MM.1S (cell line): ENCODE measurements at regions not wholly inside any gene's neighbourhood (a gene's known extent, or its start where the extent isn't known, plus 50 kb on each side); places are given as distances from the start of the nearest gene placed in this dataset.

Experiments
- DNase-seq: peaks from one replicate; pipeline ENCODE4 v3.0.0-alpha.2; 2015
- H2AFZ ChIP-seq: fragments of 300-600 bp; sonication (generic); 2 replicates; pipeline ENCODE4 v1.6.0; 2016; ENCODE audit warnings: antibody characterized with exemption, low read length
- H3F3A ChIP-seq: fragments of 300-600 bp; sonication (generic); 2 replicates; pipeline ENCODE4 v1.6.1; 2016; ENCODE audit warnings: mild to moderate bottlenecking, antibody characterized with exemption, low read length, moderate library complexity, mixed read lengths; ENCODE audit not compliant: insufficient read depth
- H3K27ac ChIP-seq: fragments of 300-600 bp; sonication (generic); 2 replicates; pipeline ENCODE4 v1.5.1; 2016; ENCODE audit warnings: mild to moderate bottlenecking, low read length
- H3K27me3 ChIP-seq: fragments of 300-600 bp; sonication (generic); replicated peaks from 2 replicates; pipeline ENCODE4 v1.6.0; 2016; ENCODE audit warnings: low read length; ENCODE audit not compliant: insufficient read depth
- H3K36me3 ChIP-seq: fragments of 300-600 bp; sonication (generic); replicated peaks from 2 replicates; pipeline ENCODE4 v1.6.1; 2016; ENCODE audit warnings: mild to moderate bottlenecking, low read length, mixed read lengths; ENCODE audit not compliant: insufficient read depth
- H3K4me1 ChIP-seq: fragments of 300-600 bp; sonication (generic); 2 replicates; pipeline ENCODE4 v1.6.1; 2016; ENCODE audit warnings: low read length, mixed read lengths
- H3K4me2 ChIP-seq: fragments of 300-600 bp; sonication (generic); 2 replicates; pipeline ENCODE4 v1.6.0; 2016; ENCODE audit warnings: low read depth, low read length
- H3K4me3 ChIP-seq: fragments of 300-600 bp; sonication (generic); 2 replicates; pipeline ENCODE4 v1.5.1; 2016; ENCODE audit warnings: low read length, mixed read lengths
- H3K79me2 ChIP-seq: fragments of 300-600 bp; sonication (generic); 2 replicates; pipeline ENCODE4 v1.6.1; 2016; ENCODE audit warnings: mixed run types, low read length, mixed read lengths
- H3K9ac ChIP-seq: fragments of 300-600 bp; sonication (generic); 2 replicates; pipeline ENCODE4 v1.6.1; 2016; ENCODE audit warnings: low read length, mixed read lengths
- H3K9me2 ChIP-seq: fragments of 300-600 bp; sonication (generic); replicated peaks from 2 replicates; pipeline ENCODE4 v1.6.1; 2016; ENCODE audit warnings: mild to moderate bottlenecking, low read length, mixed read lengths; ENCODE audit not compliant: insufficient read depth
- H3K9me3 ChIP-seq: fragments of 300-600 bp; sonication (generic); replicated peaks from 2 replicates; pipeline ENCODE4 v1.6.1; 2016; ENCODE audit warnings: mild to moderate bottlenecking, low read length, mixed read lengths; ENCODE audit not compliant: insufficient read depth
- H4K20me1 ChIP-seq: fragments of 300-600 bp; sonication (generic); 2 replicates; pipeline ENCODE4 v1.6.1; 2016; ENCODE audit warnings: mild to moderate bottlenecking, low read length, moderate library complexity, mixed read lengths; ENCODE audit not compliant: insufficient read depth
- EZH2 ChIP-seq: fragments of 300-600 bp; sonication (generic); optimal IDR thresholded peaks from 2 replicates; pipeline ENCODE3; 2017; ENCODE audit warnings: low read depth, mild to moderate bottlenecking, antibody characterized with exemption, low read length, mixed read lengths
- EZH2phosphoT487 ChIP-seq: fragments of 300-600 bp; sonication (generic); IDR thresholded peaks from 2 replicates; pipeline ENCODE4 v1.6.1; 2018; ENCODE audit warnings: antibody characterized with exemption, low read length
- TF ChIP-seq, protein P1 (sequence below): fragments of 300-600 bp; sonication (generic); IDR thresholded peaks from 2 replicates; pipeline ENCODE4 v1.5.1; 2016; ENCODE audit warnings: antibody characterized with exemption, low read length, mixed read lengths

DNA sequence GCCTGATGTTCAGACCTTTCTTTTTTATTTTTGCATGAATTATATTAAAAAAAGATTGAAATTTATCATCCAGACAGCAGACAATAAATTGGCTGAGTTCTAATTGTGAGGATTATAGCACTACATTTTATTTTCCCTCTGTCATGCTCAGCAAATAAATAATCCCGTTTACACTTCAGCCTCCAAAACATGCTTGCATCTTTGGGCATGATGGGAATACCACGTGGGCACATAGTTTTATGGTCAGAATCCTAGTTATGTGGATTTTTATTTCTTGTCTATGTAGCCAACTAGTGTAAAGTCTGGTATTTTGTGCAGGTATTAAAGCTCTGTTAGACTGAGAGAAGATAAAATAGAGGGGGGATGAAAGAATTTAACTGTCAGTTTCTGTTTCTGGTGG is 276.9 kb upstream of the E2F7 start:
- no peaks in the 10 kb centered on the region for H3F3A ChIP-seq
- H3K4me2 ChIP-seq = no peak overlapping the region
- no peaks in the 10 kb centered on the region for H3K79me2 ChIP-seq
- no peaks in the 10 kb centered on the region for H3K27me3 ChIP-seq
- H2AFZ ChIP-seq = no peak overlapping the region
- H3K4me1 ChIP-seq = no peaks in the 10 kb centered on the region
- no peaks in the 10 kb centered on the region for H3K36me3 ChIP-seq
- H3K27ac ChIP-seq = no peak overlapping the region
- no peak overlapping the region for H3K4me3 ChIP-seq
- DNase-seq = no peak
- H4K20me1 ChIP-seq = no peaks in the 10 kb centered on the region
- TF ChIP-seq EZH2phosphoT487 = no peak
- TF ChIP-seq, protein P1, sequence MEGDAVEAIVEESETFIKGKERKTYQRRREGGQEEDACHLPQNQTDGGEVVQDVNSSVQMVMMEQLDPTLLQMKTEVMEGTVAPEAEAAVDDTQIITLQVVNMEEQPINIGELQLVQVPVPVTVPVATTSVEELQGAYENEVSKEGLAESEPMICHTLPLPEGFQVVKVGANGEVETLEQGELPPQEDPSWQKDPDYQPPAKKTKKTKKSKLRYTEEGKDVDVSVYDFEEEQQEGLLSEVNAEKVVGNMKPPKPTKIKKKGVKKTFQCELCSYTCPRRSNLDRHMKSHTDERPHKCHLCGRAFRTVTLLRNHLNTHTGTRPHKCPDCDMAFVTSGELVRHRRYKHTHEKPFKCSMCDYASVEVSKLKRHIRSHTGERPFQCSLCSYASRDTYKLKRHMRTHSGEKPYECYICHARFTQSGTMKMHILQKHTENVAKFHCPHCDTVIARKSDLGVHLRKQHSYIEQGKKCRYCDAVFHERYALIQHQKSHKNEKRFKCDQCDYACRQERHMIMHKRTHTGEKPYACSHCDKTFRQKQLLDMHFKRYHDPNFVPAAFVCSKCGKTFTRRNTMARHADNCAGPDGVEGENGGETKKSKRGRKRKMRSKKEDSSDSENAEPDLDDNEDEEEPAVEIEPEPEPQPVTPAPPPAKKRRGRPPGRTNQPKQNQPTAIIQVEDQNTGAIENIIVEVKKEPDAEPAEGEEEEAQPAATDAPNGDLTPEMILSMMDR = no peak
- no peak for TF ChIP-seq EZH2
- no peaks in the 10 kb centered on the region for H3K9me2 ChIP-seq
- H3K9me3 ChIP-seq = no peaks in the 10 kb centered on the region
- no peak overlapping the region for H3K9ac ChIP-seq

DNA sequence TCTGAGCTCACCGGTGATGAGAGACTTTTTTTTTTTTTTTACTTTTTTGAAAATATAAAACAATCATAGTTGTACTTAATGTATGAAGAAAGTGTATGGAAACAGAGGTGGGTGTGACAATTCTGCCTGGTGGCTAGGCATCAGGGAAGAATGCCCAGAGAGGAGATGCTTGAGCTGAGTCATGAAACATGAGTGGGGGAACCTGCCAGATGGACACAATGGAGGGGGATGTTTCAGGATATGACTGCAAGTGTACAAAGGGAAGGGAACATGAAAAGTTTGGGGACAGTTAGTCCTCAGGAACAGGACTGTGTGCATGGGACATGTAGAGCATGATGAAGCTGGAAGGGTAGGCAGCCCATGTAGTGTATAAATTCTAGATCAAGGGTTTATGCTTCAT is 274.2 kb upstream of the E2F7 start:
- no peaks in the 10 kb centered on the region for H3K36me3 ChIP-seq
- no peaks in the 10 kb centered on the region for H3K4me1 ChIP-seq
- no peaks in the 10 kb centered on the region for H4K20me1 ChIP-seq
- H3K4me3 ChIP-seq = no peak overlapping the region
- H2AFZ ChIP-seq = no peak overlapping the region
- DNase-seq = no peak
- TF ChIP-seq EZH2 (no peak), EZH2phosphoT487 (no peak)
- TF ChIP-seq, protein P1 = no peak
- no peaks in the 10 kb centered on the region for H3K27me3 ChIP-seq
- no peak overlapping the region for H3K27ac ChIP-seq
- H3K4me2 ChIP-seq = no peak overlapping the region
- no peaks in the 10 kb centered on the region for H3F3A ChIP-seq
- no peaks in the 10 kb centered on the region for H3K79me2 ChIP-seq
- no peaks in the 10 kb centered on the region for H3K9me2 ChIP-seq
- H3K9ac ChIP-seq = no peak overlapping the region
- no peaks in the 10 kb centered on the region for H3K9me3 ChIP-seq

DNA sequence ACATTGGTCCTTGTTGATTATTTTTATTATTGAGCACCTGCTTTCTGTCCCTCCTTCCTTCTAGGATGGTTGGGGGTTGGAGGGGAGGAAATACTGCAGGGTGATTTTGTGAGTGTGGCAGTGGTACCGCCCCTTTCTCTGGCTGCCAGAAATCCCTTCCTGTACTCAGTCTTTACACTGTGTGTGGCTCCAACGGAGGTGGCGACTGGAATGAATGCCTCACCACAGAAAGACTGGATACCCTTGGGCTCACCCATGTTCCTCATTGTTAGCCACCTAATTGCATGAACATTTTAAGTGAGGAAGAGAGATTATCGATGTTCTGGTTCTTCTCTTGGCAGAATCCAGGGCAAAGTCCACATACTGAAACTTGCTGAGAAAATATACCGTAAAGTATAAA is 272.0 kb upstream of the E2F7 start:
- Histone ChIP-seq H3K9me3 (no peaks in the 10 kb centered on the region), H2AFZ (no peak overlapping the region), H3K9me2 (no peaks in the 10 kb centered on the region), H3F3A (no peaks in the 10 kb centered on the region), H3K4me1 (no peaks in the 10 kb centered on the region), H3K4me3 (no peak overlapping the region), H3K27me3 (no peaks in the 10 kb centered on the region), H3K9ac (no peak overlapping the region), H3K27ac (no peak overlapping the region), H3K79me2 (no peaks in the 10 kb centered on the region), H3K4me2 (no peak overlapping the region), H3K36me3 (no peaks in the 10 kb centered on the region), H4K20me1 (no peaks in the 10 kb centered on the region)
- TF ChIP-seq EZH2phosphoT487 = no peak
- no peak for DNase-seq

DNA sequence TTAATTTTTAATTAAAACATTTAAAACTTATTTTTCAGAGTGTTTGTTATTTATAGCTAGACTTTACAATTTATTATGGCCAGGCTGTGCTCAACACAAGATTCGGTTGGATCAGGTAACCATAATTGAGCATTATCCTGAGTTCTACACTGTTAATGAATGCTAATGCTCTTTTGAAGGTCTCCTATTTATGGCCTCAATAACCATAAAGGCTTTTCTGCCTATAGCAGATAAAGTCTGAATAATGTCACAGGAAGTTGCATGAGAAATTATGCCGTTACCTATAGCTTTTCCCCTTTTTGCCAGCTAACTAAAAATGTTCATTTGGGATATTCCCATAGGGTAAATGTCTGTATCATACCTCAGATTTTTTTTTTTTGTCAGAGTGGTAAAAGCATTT is 269.4 kb upstream of the E2F7 start:
- Histone ChIP-seq H3K27ac (no peak overlapping the region), H3K4me1 (no peaks in the 10 kb centered on the region), H3K9me2 (no peaks in the 10 kb centered on the region), H3F3A (no peaks in the 10 kb centered on the region), H3K27me3 (no peaks in the 10 kb centered on the region), H3K4me2 (no peak overlapping the region), H3K36me3 (no peaks in the 10 kb centered on the region), H4K20me1 (no peaks in the 10 kb centered on the region), H3K9me3 (no peaks in the 10 kb centered on the region), H2AFZ (no peak overlapping the region), H3K9ac (no peak overlapping the region), H3K79me2 (no peaks in the 10 kb centered on the region), H3K4me3 (no peak overlapping the region)
- DNase-seq = no peak
- TF ChIP-seq, protein P1 = no peak
- no peak for TF ChIP-seq EZH2
- TF ChIP-seq EZH2phosphoT487 = no peak
